ENCODE measurements at regions not wholly inside any gene's neighbourhood (a gene's known extent, or its start where the extent isn't known, plus 50 kb on each side); places are given as distances from the start of the nearest gene placed in this dataset.

- TF ChIP-seq, protein P1, sequence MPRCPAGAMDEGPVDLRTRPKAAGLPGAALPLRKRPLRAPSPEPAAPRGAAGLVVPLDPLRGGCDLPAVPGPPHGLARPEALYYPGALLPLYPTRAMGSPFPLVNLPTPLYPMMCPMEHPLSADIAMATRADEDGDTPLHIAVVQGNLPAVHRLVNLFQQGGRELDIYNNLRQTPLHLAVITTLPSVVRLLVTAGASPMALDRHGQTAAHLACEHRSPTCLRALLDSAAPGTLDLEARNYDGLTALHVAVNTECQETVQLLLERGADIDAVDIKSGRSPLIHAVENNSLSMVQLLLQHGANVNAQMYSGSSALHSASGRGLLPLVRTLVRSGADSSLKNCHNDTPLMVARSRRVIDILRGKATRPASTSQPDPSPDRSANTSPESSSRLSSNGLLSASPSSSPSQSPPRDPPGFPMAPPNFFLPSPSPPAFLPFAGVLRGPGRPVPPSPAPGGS (IDR thresholded peaks at IDR 0.05; ENCODE audit: borderline replicate concordance, insufficient read depth, low read depth, low read length, poor library complexity, severe bottlenecking): no peak
- TF ChIP-seq ETV6 (conservative IDR thresholded peaks at IDR 0.05 in 1 of 2, IDR thresholded peaks at IDR 0.05 in 1 of 2; ENCODE audit: borderline replicate concordance in 1 of 2, low read depth in 1 of 2): no peak
Measured at GRCh38 chr12:43052441-43052840, 462.9 kb upstream of the PRICKLE1 start (continued).

- RAD21 ChIA-PET (ENCODE audit: unreplicated experiment): no interaction called here
- intact Hi-C loops (cut with micrococcal nuclease; ENCODE audit: unreplicated experiment) (no loop called here), in situ Hi-C loops (cut with MboI) (no loop called here)
- TF ChIP-seq TCF3 (IDR thresholded peaks at IDR 0.05; ENCODE audit: borderline replicate concordance, insufficient read depth, low read depth, low read length): no peak
- TF ChIP-seq DPF2 (IDR thresholded peaks at IDR 0.05): no peak
- TF ChIP-seq RELA (IDR thresholded peaks at IDR 0.05; ENCODE audit: borderline replicate concordance, partially characterized antibody): no peak
- TF ChIP-seq BACH1 (IDR thresholded peaks at IDR 0.05; ENCODE audit: borderline replicate concordance): no peak
- WGBS (ENCODE audit: insufficient coverage, insufficient replicate concordance, low lambda C conversion rate, missing lambda C conversion rate): 36% methylated on average over 2 of the region's 2 CpGs
- SMC1A ChIA-PET (ENCODE audit: uncharacterized antibody, unreplicated experiment): no interaction called here
- Histone ChIP-seq H3K27me3 (replicated peaks in 1 of 2; ENCODE audit: control insufficient read depth in 2 of 2, insufficient read depth in 2 of 2, low read length in 1 of 2) (no peaks in the 10 kb centered on the region), H3K9me3 (replicated peaks; ENCODE audit: control insufficient read depth, insufficient read depth, low read length) (no peaks in the 10 kb centered on the region), H2AFZ (ENCODE audit: control insufficient read depth, low read depth, low read length) (no peak overlapping the region), H3K79me2 (ENCODE audit: control insufficient read depth, insufficient read depth, low read length) (no peaks in the 10 kb centered on the region), H3K27ac (ENCODE audit: control insufficient read depth, insufficient read depth) (no peak overlapping the region), H3K4me1 (ENCODE audit: control insufficient read depth, insufficient read depth, low read length) (no peaks in the 10 kb centered on the region), H3K9ac (ENCODE audit: control insufficient read depth, insufficient read depth, low read length) (no peak overlapping the region), H3K36me3 (ENCODE audit: control insufficient read depth in 2 of 2, insufficient read depth in 2 of 2, low read length in 1 of 2) (no peaks in the 10 kb centered on the region), H4K20me1 (ENCODE audit: control insufficient read depth, insufficient read depth) (no peaks in the 10 kb centered on the region), H3K4me2 (ENCODE audit: control insufficient read depth, insufficient read depth) (no peak overlapping the region), H3K4me3 (no peak overlapping the region)
- DNase-seq (ENCODE audit: low read depth, low spot score): no peak
- BruUV-seq (replicated peaks): no TSS peak
- CTCF ChIA-PET: interaction anchor here (1.8 kb wide), 1 partner anchor 18 kb away, joined by 4 read pairs; no protein-coding TSS in a partner anchor
- no peak for FAIRE-seq
- no peak for ATAC-seq
- POLR2A ChIA-PET: no interaction called here
Measured at GRCh38 chr12:43044241-43044640, 454.7 kb upstream of the PRICKLE1 start.

Measured in GM12878 (cell line).